ENCODE measurements at regions not wholly inside any gene's neighbourhood (a gene's known extent, or its start where the extent isn't known, plus 50 kb on each side); places are given as distances from the start of the nearest gene placed in this dataset.

DNA sequence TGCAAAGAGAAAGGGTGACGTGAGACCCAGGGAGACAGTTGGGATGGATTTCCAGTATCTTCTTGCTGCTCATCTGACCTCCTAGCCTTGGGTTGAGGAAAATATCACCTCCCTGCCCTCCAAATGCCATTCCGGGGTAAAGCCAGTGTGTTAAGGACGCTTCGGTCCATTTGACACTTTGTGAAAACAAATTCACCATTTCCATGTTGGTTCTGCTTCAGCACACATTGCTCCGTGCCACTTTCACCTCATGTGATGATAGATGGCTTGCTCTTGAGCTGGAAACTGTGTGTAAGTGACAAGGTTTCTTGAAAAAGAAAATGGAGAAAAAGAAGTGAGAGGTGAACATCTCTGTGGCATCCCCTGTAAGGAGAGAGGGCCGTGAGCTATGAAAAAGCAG is 256.1 kb upstream of the PGRMC2 start (continued):
- TF ChIP-seq, protein P1, sequence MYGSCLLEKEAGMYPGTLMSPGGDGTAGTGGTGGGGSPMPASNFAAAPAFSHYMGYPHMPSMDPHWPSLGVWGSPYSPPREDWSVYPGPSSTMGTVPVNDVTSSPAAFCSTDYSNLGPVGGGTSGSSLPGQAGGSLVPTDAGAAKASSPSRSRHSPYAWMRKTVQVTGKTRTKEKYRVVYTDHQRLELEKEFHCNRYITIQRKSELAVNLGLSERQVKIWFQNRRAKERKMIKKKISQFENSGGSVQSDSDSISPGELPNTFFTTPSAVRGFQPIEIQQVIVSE (CRISPR knock-in tag; IDR thresholded peaks at IDR 0.05; ENCODE audit: borderline replicate concordance), result no peak
- no peak for TF ChIP-seq CREB1 (CRISPR knock-in tag; IDR thresholded peaks at IDR 0.05)
- TF ChIP-seq, protein P2, sequence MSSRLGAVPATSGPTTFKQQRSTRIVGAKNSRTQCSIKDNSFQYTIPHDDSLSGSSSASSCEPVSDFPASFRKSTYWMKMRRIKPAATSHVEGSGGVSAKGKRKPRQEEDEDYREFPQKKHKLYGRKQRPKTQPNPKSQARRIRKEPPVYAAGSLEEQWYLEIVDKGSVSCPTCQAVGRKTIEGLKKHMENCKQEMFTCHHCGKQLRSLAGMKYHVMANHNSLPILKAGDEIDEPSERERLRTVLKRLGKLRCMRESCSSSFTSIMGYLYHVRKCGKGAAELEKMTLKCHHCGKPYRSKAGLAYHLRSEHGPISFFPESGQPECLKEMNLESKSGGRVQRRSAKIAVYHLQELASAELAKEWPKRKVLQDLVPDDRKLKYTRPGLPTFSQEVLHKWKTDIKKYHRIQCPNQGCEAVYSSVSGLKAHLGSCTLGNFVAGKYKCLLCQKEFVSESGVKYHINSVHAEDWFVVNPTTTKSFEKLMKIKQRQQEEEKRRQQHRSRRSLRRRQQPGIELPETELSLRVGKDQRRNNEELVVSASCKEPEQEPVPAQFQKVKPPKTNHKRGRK (CRISPR knock-in tag; IDR thresholded peaks at IDR 0.05; ENCODE audit: borderline replicate concordance), result no peak
- TF ChIP-seq PRRX2 (CRISPR knock-in tag; IDR thresholded peaks at IDR 0.05), result no peak
- TF ChIP-seq MXD4 (CRISPR knock-in tag; IDR thresholded peaks at IDR 0.05; ENCODE audit: borderline replicate concordance), result no peak
- TF ChIP-seq, protein P3, sequence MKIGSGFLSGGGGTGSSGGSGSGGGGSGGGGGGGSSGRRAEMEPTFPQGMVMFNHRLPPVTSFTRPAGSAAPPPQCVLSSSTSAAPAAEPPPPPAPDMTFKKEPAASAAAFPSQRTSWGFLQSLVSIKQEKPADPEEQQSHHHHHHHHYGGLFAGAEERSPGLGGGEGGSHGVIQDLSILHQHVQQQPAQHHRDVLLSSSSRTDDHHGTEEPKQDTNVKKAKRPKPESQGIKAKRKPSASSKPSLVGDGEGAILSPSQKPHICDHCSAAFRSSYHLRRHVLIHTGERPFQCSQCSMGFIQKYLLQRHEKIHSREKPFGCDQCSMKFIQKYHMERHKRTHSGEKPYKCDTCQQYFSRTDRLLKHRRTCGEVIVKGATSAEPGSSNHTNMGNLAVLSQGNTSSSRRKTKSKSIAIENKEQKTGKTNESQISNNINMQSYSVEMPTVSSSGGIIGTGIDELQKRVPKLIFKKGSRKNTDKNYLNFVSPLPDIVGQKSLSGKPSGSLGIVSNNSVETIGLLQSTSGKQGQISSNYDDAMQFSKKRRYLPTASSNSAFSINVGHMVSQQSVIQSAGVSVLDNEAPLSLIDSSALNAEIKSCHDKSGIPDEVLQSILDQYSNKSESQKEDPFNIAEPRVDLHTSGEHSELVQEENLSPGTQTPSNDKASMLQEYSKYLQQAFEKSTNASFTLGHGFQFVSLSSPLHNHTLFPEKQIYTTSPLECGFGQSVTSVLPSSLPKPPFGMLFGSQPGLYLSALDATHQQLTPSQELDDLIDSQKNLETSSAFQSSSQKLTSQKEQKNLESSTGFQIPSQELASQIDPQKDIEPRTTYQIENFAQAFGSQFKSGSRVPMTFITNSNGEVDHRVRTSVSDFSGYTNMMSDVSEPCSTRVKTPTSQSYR (CRISPR knock-in tag; IDR thresholded peaks at IDR 0.05), result no peak
- no peak for TF ChIP-seq ZNF121 (CRISPR knock-in tag; IDR thresholded peaks at IDR 0.05)
- no peak for TF ChIP-seq ZNF396 (CRISPR knock-in tag; IDR thresholded peaks at IDR 0.05; ENCODE audit: borderline replicate concordance)
- TF ChIP-seq, protein P4, sequence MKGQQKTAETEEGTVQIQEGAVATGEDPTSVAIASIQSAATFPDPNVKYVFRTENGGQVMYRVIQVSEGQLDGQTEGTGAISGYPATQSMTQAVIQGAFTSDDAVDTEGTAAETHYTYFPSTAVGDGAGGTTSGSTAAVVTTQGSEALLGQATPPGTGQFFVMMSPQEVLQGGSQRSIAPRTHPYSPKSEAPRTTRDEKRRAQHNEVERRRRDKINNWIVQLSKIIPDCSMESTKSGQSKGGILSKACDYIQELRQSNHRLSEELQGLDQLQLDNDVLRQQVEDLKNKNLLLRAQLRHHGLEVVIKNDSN (CRISPR knock-in tag; IDR thresholded peaks at IDR 0.05), result no peak
- no peak for TF ChIP-seq NFATC4 (CRISPR knock-in tag; IDR thresholded peaks at IDR 0.05)

DNA sequence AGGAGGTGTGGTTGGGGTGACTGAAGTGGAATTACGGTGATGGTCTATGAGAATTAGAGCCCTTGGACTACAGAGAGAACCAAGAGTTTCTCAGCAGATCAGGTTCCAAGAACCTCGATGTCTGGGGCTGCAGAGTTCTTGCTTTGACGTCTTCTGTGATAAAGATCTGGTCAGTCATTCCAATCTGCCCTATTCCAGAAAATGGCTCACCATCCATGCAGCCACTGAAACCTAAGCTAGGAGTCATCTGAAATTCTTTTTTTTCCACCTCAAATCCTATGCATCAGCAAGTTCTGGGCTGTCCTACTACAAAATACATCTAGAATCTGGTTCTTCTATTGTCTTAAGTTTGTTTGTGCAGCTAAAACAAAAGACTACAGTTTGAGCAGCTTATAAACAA is 254.4 kb upstream of the PGRMC2 start:
- Mint-ChIP-seq H3K4me1 (no peaks in the 10 kb centered on the region), H3K27me3 (ENCODE audit: low read depth) (no peaks in the 10 kb centered on the region; the same call in 1 of the 2 replicates), H3K36me3 (no peaks in the 10 kb centered on the region), H3K4me3 (no peak overlapping the region), H3K27ac (no peak overlapping the region), H3K9me3 (no peaks in the 10 kb centered on the region)
- TF ChIP-seq ESRRA (CRISPR knock-in tag; IDR thresholded peaks at IDR 0.05; ENCODE audit: borderline replicate concordance) (no peak), TP53 (CRISPR knock-in tag; IDR thresholded peaks at IDR 0.05) (no peak), IRF2 (CRISPR knock-in tag; IDR thresholded peaks at IDR 0.05; ENCODE audit: borderline replicate concordance, low read depth) (no peak), NFE2L1 (CRISPR knock-in tag; IDR thresholded peaks at IDR 0.05) (no peak), GABPB1 (CRISPR knock-in tag; IDR thresholded peaks at IDR 0.05) (no peak), SP1 (CRISPR knock-in tag; conservative IDR thresholded peaks at IDR 0.05) (no peak), TEAD1 (CRISPR knock-in tag; IDR thresholded peaks at IDR 0.05) (no peak), ZNF232 (CRISPR knock-in tag; IDR thresholded peaks at IDR 0.05) (no peak)
- TF ChIP-seq, protein P5, sequence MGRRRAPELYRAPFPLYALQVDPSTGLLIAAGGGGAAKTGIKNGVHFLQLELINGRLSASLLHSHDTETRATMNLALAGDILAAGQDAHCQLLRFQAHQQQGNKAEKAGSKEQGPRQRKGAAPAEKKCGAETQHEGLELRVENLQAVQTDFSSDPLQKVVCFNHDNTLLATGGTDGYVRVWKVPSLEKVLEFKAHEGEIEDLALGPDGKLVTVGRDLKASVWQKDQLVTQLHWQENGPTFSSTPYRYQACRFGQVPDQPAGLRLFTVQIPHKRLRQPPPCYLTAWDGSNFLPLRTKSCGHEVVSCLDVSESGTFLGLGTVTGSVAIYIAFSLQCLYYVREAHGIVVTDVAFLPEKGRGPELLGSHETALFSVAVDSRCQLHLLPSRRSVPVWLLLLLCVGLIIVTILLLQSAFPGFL (CRISPR knock-in tag; IDR thresholded peaks at IDR 0.05; ENCODE audit: borderline replicate concordance), result no peak
- TF ChIP-seq, protein P6, sequence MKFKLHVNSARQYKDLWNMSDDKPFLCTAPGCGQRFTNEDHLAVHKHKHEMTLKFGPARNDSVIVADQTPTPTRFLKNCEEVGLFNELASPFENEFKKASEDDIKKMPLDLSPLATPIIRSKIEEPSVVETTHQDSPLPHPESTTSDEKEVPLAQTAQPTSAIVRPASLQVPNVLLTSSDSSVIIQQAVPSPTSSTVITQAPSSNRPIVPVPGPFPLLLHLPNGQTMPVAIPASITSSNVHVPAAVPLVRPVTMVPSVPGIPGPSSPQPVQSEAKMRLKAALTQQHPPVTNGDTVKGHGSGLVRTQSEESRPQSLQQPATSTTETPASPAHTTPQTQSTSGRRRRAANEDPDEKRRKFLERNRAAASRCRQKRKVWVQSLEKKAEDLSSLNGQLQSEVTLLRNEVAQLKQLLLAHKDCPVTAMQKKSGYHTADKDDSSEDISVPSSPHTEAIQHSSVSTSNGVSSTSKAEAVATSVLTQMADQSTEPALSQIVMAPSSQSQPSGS (CRISPR knock-in tag; IDR thresholded peaks at IDR 0.05; ENCODE audit: borderline replicate concordance, low read depth), result no peak
- TF ChIP-seq, protein P7, sequence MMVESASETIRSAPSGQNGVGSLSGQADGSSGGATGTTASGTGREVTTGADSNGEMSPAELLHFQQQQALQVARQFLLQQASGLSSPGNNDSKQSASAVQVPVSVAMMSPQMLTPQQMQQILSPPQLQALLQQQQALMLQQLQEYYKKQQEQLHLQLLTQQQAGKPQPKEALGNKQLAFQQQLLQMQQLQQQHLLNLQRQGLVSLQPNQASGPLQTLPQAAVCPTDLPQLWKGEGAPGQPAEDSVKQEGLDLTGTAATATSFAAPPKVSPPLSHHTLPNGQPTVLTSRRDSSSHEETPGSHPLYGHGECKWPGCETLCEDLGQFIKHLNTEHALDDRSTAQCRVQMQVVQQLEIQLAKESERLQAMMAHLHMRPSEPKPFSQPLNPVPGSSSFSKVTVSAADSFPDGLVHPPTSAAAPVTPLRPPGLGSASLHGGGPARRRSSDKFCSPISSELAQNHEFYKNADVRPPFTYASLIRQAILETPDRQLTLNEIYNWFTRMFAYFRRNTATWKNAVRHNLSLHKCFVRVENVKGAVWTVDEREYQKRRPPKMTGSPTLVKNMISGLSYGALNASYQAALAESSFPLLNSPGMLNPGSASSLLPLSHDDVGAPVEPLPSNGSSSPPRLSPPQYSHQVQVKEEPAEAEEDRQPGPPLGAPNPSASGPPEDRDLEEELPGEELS (CRISPR knock-in tag; IDR thresholded peaks at IDR 0.05), result no peak
- ChIA-PET POLR2A (no interaction called here), CTCF (interaction anchor here (0.9 kb wide), 1 partner anchor 88 kb away, joined by 3 read pairs; no protein-coding TSS in a partner anchor)
- ATAC-seq, result no peak
- no peak for DNase-seq (ENCODE audit: low spot score)
